GM23248 (cell line): ENCODE measurements at regions not wholly inside any gene's neighbourhood (a gene's known extent, or its start where the extent isn't known, plus 50 kb on each side); places are given as distances from the start of the nearest gene placed in this dataset.

ENCODE experiments used
- EZH2 ChIP-seq: fragments of 200-600 bp; sonication (generic); IDR thresholded peaks from 2 replicates; pipeline ENCODE4 v1.6.1; 2018; ENCODE audit warnings: antibody characterized with exemption, mild to moderate bottlenecking; ENCODE audit not compliant: insufficient read depth, poor library complexity, severe bottlenecking
- EZH2phosphoT487 ChIP-seq: fragments of 200-600 bp; sonication (generic); IDR thresholded peaks from 2 replicates; pipeline ENCODE4 v1.6.1; 2018; ENCODE audit warnings: antibody characterized with exemption, moderate library complexity, mild to moderate bottlenecking, low read depth; ENCODE audit not compliant: insufficient read depth

DNA sequence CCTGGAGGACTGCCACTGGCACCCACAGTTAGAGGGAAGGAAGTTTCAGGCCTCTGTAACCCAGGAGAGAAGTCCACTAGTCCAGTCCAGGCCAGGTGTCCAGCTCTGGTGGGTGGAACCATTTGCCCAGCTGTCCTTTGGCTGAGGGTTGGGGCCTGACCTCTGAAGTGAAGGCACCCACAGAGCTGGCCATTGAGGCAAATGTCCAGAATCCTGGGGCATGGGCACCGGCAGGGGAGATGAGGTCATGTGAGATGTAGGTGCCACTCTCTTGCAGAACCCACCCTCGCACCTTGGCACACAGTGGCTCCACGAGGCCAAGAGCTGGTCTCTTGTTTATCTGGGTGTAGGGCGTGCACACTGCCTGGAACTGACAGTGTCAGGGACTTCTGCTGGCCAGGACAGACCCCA, 162.8 kb downstream of the SMAD6 start:
- TF ChIP-seq EZH2 (no peak), EZH2phosphoT487 (no peak)
